ENCODE measurements at regions not wholly inside any gene's neighbourhood (a gene's known extent, or its start where the extent isn't known, plus 50 kb on each side); places are given as distances from the start of the nearest gene placed in this dataset.

- no peak for TF ChIP-seq POLR2A (IDR thresholded peaks at IDR 0.05)
- TF ChIP-seq EP300 (IDR thresholded peaks at IDR 0.05): no peak
- TF ChIP-seq, protein P1, sequence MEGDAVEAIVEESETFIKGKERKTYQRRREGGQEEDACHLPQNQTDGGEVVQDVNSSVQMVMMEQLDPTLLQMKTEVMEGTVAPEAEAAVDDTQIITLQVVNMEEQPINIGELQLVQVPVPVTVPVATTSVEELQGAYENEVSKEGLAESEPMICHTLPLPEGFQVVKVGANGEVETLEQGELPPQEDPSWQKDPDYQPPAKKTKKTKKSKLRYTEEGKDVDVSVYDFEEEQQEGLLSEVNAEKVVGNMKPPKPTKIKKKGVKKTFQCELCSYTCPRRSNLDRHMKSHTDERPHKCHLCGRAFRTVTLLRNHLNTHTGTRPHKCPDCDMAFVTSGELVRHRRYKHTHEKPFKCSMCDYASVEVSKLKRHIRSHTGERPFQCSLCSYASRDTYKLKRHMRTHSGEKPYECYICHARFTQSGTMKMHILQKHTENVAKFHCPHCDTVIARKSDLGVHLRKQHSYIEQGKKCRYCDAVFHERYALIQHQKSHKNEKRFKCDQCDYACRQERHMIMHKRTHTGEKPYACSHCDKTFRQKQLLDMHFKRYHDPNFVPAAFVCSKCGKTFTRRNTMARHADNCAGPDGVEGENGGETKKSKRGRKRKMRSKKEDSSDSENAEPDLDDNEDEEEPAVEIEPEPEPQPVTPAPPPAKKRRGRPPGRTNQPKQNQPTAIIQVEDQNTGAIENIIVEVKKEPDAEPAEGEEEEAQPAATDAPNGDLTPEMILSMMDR (IDR thresholded peaks at IDR 0.05): no peak
- TF ChIP-seq POLR2AphosphoS5 (IDR thresholded peaks at IDR 0.05): no peak
- H3K27ac ChIP-seq: no peak overlapping the region
- no peak overlapping the region for H3K4me3 ChIP-seq
- no peaks in the 10 kb centered on the region for H3K27me3 ChIP-seq
- 59 to 78% methylated on average over 2 of the region's 2 CpGs for WGBS, 2 donors
- no peaks in the 10 kb centered on the region for H3K36me3 ChIP-seq
- peaks cover 4 to 16% (median 12%) of the 10 kb centered on the region in 4 donors for H3K4me1 ChIP-seq
- H3K9me3 ChIP-seq: no peaks in the 10 kb centered on the region
- ATAC-seq (ENCODE audit: low FRiP score in 2 of 2) (no peak), DNase-seq (no peak)
Measured at GRCh38 chr6:88376768-88377387, 210.7 kb upstream of the CNR1 start.

DNA sequence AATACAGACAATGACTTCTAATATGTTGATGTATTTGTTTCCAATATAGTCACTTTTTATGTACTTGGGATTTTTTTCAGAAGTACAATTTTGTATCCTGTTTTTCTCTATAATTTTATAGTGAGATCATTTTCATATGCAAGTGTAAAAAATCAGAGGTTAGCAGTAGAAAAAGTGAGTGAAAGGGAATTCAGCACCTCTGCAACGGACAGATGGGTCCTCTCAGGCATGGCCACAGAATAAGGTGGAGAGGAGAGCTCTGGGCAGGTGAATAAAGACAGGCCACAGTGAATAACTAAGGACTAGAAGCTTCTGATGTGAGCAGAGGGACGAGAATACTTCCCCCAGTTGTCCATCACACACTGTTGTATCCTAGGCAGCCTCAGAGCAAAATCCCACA is 210.1 kb upstream of the CNR1 start:
- no peak overlapping the region for H3K27ac ChIP-seq
- peaks cover 4 to 15% (median 10%) of the 10 kb centered on the region in 4 donors for H3K4me1 ChIP-seq
- H3K9me3 ChIP-seq: no peaks in the 10 kb centered on the region
- ATAC-seq (ENCODE audit: low FRiP score in 2 of 2) (no peak), DNase-seq (no peak)
- H3K27me3 ChIP-seq: no peaks in the 10 kb centered on the region
- 67 to 69% methylated on average over 2 of the region's 2 CpGs for WGBS, 2 donors
- no peaks in the 10 kb centered on the region for H3K36me3 ChIP-seq
- H3K4me3 ChIP-seq: no peak overlapping the region
- TF ChIP-seq, protein P1 (IDR thresholded peaks at IDR 0.05): no peak
- TF ChIP-seq EP300 (IDR thresholded peaks at IDR 0.05): no peak
- TF ChIP-seq POLR2AphosphoS5 (IDR thresholded peaks at IDR 0.05): no peak
- no peak for TF ChIP-seq POLR2A (IDR thresholded peaks at IDR 0.05)

GRCh38 chr6:88374553-88374952 is 208.4 kb upstream of the CNR1 start:
- Histone ChIP-seq H3K27ac (no peak overlapping the region), H3K27me3 (no peaks in the 10 kb centered on the region), H3K36me3 (no peaks in the 10 kb centered on the region), H3K9me3 (no peaks in the 10 kb centered on the region), H3K4me3 (no peak overlapping the region), H3K4me1 (peaks cover 0 to 4% (median 2%) of the 10 kb centered on the region in 4 donors)
- WGBS, 2 donors: 42 to 68% methylated on average over 1 of the region's 1 CpG
- DNase-seq: no peak
- ATAC-seq (ENCODE audit: low FRiP score in 2 of 2): no peak
- no peak for TF ChIP-seq POLR2A (IDR thresholded peaks at IDR 0.05)
- TF ChIP-seq, protein P1 (IDR thresholded peaks at IDR 0.05): no peak
- no peak for TF ChIP-seq POLR2AphosphoS5 (IDR thresholded peaks at IDR 0.05)
- TF ChIP-seq EP300 (IDR thresholded peaks at IDR 0.05): no peak

GRCh38 chr6:88371480-88371879 is 205.3 kb upstream of the CNR1 start:
- WGBS, 2 donors: 38 to 61% methylated on average over 2 of the region's 2 CpGs
- Histone ChIP-seq H3K27ac (no peak overlapping the region), H3K4me3 (no peak overlapping the region), H3K9me3 (no peaks in the 10 kb centered on the region), H3K27me3 (no peaks in the 10 kb centered on the region), H3K4me1 (no peaks in the 10 kb centered on the region), H3K36me3 (no peaks in the 10 kb centered on the region)
- no peak for DNase-seq
- no peak for ATAC-seq (ENCODE audit: low FRiP score in 2 of 2)
- no peak for TF ChIP-seq POLR2AphosphoS5 (IDR thresholded peaks at IDR 0.05)
- TF ChIP-seq, protein P1 (IDR thresholded peaks at IDR 0.05): no peak
- no peak for TF ChIP-seq EP300 (IDR thresholded peaks at IDR 0.05)
- no peak for TF ChIP-seq POLR2A (IDR thresholded peaks at IDR 0.05)

DNA sequence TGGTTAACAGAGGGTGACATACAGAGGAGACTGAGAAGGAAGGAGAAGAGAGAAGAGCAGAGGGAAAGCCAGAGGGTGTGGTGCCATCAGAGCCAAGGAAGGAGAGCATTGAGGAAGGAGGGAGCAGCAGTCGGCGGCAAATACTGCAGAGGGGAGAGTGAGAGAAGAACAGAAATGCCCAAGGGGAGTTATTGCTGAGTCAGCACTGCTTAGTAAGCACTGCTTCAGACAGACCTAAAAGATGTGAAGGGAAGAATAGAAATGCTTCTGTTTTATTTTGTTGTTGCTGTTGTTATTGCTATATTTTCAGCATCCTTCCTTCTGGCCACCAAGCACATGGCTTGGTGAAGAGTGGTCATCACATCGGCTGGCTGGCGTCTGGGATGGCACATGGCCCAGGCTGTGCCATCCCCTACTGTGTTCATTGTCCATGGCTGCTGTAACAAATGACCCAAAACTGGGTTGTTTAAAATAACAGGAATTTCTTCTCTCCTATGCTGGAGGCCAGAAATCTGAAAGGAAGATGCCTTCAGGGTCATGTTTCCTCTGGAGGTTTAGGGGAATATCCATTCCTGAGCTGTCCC is 204.1 kb upstream of the CNR1 start:
- H3K27ac ChIP-seq: no peak overlapping the region
- ATAC-seq (ENCODE audit: low FRiP score in 2 of 2) (no peak), DNase-seq (no peak)
- H3K36me3 ChIP-seq: no peaks in the 10 kb centered on the region
- no peak for TF ChIP-seq POLR2AphosphoS5 (IDR thresholded peaks at IDR 0.05)
- no peak for TF ChIP-seq POLR2A (IDR thresholded peaks at IDR 0.05)
- TF ChIP-seq, protein P1 (IDR thresholded peaks at IDR 0.05): no peak
- H3K4me1 ChIP-seq: no peaks in the 10 kb centered on the region
- H3K4me3 ChIP-seq: no peak overlapping the region
- no peaks in the 10 kb centered on the region for H3K9me3 ChIP-seq
- H3K27me3 ChIP-seq: no peaks in the 10 kb centered on the region
- WGBS, 2 donors: 91% methylated on average over 4 of the region's 4 CpGs

Measured in upper lobe of left lung (tissue), 6 donors.